ENCODE measurements at regions not wholly inside any gene's neighbourhood (a gene's known extent, or its start where the extent isn't known, plus 50 kb on each side); places are given as distances from the start of the nearest gene placed in this dataset.

DNA sequence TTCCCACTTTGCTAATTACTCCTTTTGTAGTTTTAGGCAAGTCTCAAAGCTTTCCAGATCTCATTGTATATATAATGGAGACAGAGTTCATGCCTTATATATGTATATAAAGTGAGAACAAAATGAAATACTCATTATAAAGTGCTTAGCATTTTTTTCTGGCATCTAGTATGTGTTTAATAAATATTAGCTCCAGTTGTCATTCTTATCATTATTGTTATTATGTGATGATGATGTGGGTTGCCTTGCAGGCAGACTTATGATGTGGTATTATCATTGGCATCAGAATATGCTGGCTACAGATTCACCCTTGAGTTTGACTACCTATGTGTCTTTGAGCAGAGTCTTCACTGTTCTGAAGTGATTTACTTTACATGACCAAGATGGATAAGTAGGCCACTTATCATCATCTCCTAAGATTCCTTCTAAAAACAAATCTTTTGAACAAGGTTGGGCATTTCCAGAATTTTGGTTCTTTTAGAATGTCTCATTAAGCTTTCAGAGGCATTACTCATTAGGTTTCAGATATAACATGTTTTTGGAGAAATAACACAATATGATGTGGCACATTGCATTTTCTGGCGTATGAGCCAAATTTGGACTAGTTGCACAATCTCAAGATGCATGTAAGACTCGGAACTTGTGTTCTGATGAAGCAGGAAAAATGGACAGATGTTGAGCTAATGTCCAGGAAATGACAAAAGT is 145.6 kb upstream of the TNC start:
- no peaks in the 10 kb centered on the region for H3K27me3 ChIP-seq (replicated peaks; ENCODE audit: insufficient read depth, low read length)
- no peaks in the 10 kb centered on the region for H3K4me1 ChIP-seq (ENCODE audit: low read length)
- no peak overlapping the region for H3K9ac ChIP-seq (ENCODE audit: low read length)
- no peaks in the 10 kb centered on the region for H3K79me2 ChIP-seq (ENCODE audit: low read length)
- no peaks in the 10 kb centered on the region for H4K20me1 ChIP-seq (ENCODE audit: insufficient read depth, low read length)
- no peak for DNase-seq
- H3K4me2 ChIP-seq (ENCODE audit: low read depth, low read length) = no peak overlapping the region
- H3K9me3 ChIP-seq (replicated peaks; ENCODE audit: insufficient read depth, low read length) = no peaks in the 10 kb centered on the region
- no peaks in the 10 kb centered on the region for H3K9me2 ChIP-seq (replicated peaks; ENCODE audit: insufficient read depth, low read length)
- no peak overlapping the region for H3K27ac ChIP-seq (ENCODE audit: low read length)
- no peak overlapping the region for H3K4me3 ChIP-seq (ENCODE audit: low read length)
- TF ChIP-seq EZH2phosphoT487 (IDR thresholded peaks at IDR 0.05; ENCODE audit: low read length) (no peak), EZH2 (optimal IDR thresholded peaks at IDR 0.05; ENCODE audit: low read depth, low read length) (no peak)
- TF ChIP-seq, protein P1, sequence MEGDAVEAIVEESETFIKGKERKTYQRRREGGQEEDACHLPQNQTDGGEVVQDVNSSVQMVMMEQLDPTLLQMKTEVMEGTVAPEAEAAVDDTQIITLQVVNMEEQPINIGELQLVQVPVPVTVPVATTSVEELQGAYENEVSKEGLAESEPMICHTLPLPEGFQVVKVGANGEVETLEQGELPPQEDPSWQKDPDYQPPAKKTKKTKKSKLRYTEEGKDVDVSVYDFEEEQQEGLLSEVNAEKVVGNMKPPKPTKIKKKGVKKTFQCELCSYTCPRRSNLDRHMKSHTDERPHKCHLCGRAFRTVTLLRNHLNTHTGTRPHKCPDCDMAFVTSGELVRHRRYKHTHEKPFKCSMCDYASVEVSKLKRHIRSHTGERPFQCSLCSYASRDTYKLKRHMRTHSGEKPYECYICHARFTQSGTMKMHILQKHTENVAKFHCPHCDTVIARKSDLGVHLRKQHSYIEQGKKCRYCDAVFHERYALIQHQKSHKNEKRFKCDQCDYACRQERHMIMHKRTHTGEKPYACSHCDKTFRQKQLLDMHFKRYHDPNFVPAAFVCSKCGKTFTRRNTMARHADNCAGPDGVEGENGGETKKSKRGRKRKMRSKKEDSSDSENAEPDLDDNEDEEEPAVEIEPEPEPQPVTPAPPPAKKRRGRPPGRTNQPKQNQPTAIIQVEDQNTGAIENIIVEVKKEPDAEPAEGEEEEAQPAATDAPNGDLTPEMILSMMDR (IDR thresholded peaks at IDR 0.05; ENCODE audit: low read length) = no peak
- H3K36me3 ChIP-seq (replicated peaks; ENCODE audit: insufficient read depth, low read length) = no peaks in the 10 kb centered on the region
- no peaks in the 10 kb centered on the region for H3F3A ChIP-seq (ENCODE audit: insufficient read depth, low read length)
- H2AFZ ChIP-seq (ENCODE audit: low read length) = no peak overlapping the region

DNA sequence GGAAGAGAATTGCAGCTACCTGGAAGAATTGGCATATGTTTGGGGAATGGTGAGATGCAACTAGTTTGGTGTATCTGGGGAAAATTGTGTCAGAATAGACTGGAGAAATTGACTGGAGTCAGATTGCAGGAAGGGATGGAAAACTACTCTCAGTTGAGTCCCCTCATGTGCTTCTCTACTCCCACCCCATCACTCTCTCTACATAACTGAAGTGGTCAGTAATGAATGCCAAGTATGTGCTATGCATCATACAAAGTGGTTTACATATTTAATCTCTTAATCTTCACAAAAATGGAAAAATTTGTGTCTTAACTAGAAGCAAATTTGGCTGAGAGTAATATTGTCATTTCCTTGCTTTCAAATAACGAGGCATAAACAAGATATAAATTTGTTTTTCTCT is 146.4 kb upstream of the TNC start:
- DNase-seq = no peak
- Histone ChIP-seq H3K27me3 (replicated peaks; ENCODE audit: insufficient read depth, low read length) (no peaks in the 10 kb centered on the region), H3F3A (ENCODE audit: insufficient read depth, low read length) (no peaks in the 10 kb centered on the region)

DNA sequence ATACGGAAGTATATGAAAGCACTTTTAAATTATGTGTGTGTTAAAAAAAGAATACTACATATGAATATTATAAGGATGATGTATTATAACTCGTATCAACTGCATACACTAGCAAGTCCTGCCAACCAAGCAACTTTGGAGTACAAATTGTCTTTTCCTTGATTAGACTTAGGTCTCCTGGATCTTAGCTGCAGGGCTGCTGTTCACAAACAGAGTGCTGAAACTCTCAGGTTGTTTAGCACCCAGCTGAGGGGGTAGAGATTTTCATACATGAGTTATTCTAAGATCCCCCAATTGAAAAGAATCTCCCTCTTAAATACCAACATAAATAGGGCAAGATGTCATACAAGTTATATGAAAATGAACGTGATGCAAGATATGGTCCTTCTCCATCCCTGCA is 149.8 kb upstream of the TNC start:
- no peak for DNase-seq
- H3K27ac ChIP-seq (ENCODE audit: low read length) = no peak overlapping the region

More for the DNA sequence above, 146.4 kb upstream of the TNC start:
- Histone ChIP-seq H3K9ac (ENCODE audit: low read length) (no peak overlapping the region), H3K79me2 (ENCODE audit: low read length) (no peaks in the 10 kb centered on the region), H3K36me3 (replicated peaks; ENCODE audit: insufficient read depth, low read length) (no peaks in the 10 kb centered on the region), H3K4me2 (ENCODE audit: low read depth, low read length) (no peak overlapping the region), H3K4me3 (ENCODE audit: low read length) (no peak overlapping the region), H3K27ac (ENCODE audit: low read length) (no peak overlapping the region), H3K4me1 (ENCODE audit: low read length) (no peaks in the 10 kb centered on the region), H2AFZ (ENCODE audit: low read length) (no peak overlapping the region), H3K9me3 (replicated peaks; ENCODE audit: insufficient read depth, low read length) (no peaks in the 10 kb centered on the region), H3K9me2 (replicated peaks; ENCODE audit: insufficient read depth, low read length) (no peaks in the 10 kb centered on the region), H4K20me1 (ENCODE audit: insufficient read depth, low read length) (no peaks in the 10 kb centered on the region)
- TF ChIP-seq EZH2 (optimal IDR thresholded peaks at IDR 0.05; ENCODE audit: low read depth, low read length) (no peak), EZH2phosphoT487 (IDR thresholded peaks at IDR 0.05; ENCODE audit: low read length) (no peak)
- TF ChIP-seq, protein P1 (IDR thresholded peaks at IDR 0.05; ENCODE audit: low read length) = no peak

More for the DNA sequence above, 149.8 kb upstream of the TNC start:
- no peaks in the 10 kb centered on the region for H3K4me1 ChIP-seq (ENCODE audit: low read length)
- H3K9me3 ChIP-seq (replicated peaks; ENCODE audit: insufficient read depth, low read length) = no peaks in the 10 kb centered on the region
- TF ChIP-seq EZH2 (optimal IDR thresholded peaks at IDR 0.05; ENCODE audit: low read depth, low read length) = no peak
- TF ChIP-seq, protein P1 (IDR thresholded peaks at IDR 0.05; ENCODE audit: low read length) = no peak
- TF ChIP-seq EZH2phosphoT487 (IDR thresholded peaks at IDR 0.05; ENCODE audit: low read length) = no peak
- H3K27me3 ChIP-seq (replicated peaks; ENCODE audit: insufficient read depth, low read length) = no peaks in the 10 kb centered on the region
- H3K79me2 ChIP-seq (ENCODE audit: low read length) = no peaks in the 10 kb centered on the region
- H4K20me1 ChIP-seq (ENCODE audit: insufficient read depth, low read length) = no peaks in the 10 kb centered on the region
- H3K9ac ChIP-seq (ENCODE audit: low read length) = no peak overlapping the region
- H3F3A ChIP-seq (ENCODE audit: insufficient read depth, low read length) = no peaks in the 10 kb centered on the region
- H3K9me2 ChIP-seq (replicated peaks; ENCODE audit: insufficient read depth, low read length) = no peaks in the 10 kb centered on the region
- no peak overlapping the region for H3K4me2 ChIP-seq (ENCODE audit: low read depth, low read length)
- no peak overlapping the region for H2AFZ ChIP-seq (ENCODE audit: low read length)
- no peaks in the 10 kb centered on the region for H3K36me3 ChIP-seq (replicated peaks; ENCODE audit: insufficient read depth, low read length)
- H3K4me3 ChIP-seq (ENCODE audit: low read length) = no peak overlapping the region
